ENCODE measurements at regions not wholly inside any gene's neighbourhood (a gene's known extent, or its start where the extent isn't known, plus 50 kb on each side); places are given as distances from the start of the nearest gene placed in this dataset.

- TF ChIP-seq, protein P1, sequence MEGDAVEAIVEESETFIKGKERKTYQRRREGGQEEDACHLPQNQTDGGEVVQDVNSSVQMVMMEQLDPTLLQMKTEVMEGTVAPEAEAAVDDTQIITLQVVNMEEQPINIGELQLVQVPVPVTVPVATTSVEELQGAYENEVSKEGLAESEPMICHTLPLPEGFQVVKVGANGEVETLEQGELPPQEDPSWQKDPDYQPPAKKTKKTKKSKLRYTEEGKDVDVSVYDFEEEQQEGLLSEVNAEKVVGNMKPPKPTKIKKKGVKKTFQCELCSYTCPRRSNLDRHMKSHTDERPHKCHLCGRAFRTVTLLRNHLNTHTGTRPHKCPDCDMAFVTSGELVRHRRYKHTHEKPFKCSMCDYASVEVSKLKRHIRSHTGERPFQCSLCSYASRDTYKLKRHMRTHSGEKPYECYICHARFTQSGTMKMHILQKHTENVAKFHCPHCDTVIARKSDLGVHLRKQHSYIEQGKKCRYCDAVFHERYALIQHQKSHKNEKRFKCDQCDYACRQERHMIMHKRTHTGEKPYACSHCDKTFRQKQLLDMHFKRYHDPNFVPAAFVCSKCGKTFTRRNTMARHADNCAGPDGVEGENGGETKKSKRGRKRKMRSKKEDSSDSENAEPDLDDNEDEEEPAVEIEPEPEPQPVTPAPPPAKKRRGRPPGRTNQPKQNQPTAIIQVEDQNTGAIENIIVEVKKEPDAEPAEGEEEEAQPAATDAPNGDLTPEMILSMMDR (IDR thresholded peaks at IDR 0.05): no peak
- no peak for TF ChIP-seq POLR2A (IDR thresholded peaks at IDR 0.05)
These were observed 290.2 kb downstream of the AKAIN1 start for GRCh38 chr18:4906856-4907255.
